ENCODE measurements at regions not wholly inside any gene's neighbourhood (a gene's known extent, or its start where the extent isn't known, plus 50 kb on each side); places are given as distances from the start of the nearest gene placed in this dataset.

DNA sequence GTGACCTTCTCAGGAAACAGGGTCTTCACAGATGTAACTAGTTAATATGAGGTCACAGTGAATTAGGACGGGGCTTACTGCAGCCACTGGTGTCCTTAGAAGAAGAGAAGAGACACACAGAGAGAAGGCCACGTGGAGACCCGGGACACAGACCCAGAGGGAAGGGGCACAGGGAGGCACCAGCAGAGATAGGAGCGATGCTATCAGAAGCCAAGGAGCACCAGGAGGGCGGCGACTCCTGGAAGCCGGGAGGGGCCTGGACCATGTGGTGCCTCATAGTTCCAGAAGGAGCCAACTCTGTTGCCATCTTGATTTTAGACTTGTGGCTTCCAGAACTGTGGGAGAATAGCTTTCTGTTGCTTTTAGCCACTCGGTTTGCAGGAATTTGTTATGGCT lies 505.9 kb downstream of the TCERG1L start:
- TF ChIP-seq, protein P1, sequence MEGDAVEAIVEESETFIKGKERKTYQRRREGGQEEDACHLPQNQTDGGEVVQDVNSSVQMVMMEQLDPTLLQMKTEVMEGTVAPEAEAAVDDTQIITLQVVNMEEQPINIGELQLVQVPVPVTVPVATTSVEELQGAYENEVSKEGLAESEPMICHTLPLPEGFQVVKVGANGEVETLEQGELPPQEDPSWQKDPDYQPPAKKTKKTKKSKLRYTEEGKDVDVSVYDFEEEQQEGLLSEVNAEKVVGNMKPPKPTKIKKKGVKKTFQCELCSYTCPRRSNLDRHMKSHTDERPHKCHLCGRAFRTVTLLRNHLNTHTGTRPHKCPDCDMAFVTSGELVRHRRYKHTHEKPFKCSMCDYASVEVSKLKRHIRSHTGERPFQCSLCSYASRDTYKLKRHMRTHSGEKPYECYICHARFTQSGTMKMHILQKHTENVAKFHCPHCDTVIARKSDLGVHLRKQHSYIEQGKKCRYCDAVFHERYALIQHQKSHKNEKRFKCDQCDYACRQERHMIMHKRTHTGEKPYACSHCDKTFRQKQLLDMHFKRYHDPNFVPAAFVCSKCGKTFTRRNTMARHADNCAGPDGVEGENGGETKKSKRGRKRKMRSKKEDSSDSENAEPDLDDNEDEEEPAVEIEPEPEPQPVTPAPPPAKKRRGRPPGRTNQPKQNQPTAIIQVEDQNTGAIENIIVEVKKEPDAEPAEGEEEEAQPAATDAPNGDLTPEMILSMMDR (IDR thresholded peaks at IDR 0.05), result no peak
- no peak for TF ChIP-seq POLR2A (IDR thresholded peaks at IDR 0.05)
